Posterior cingulate gyrus (tissue), 11 donors: ENCODE measurements at regions not wholly inside any gene's neighbourhood (a gene's known extent, or its start where the extent isn't known, plus 50 kb on each side); places are given as distances from the start of the nearest gene placed in this dataset.

Experiments
- DNase-seq, 10 donors: peaks; one replicate each; pipeline versions ENCODE4 v3.0.0 to v3.0.0-alpha.2; 2020 to 2021; ENCODE audit warnings: mixed read lengths in 3 of 10
- intact Hi-C: fragments of 100-400 bp; cut with DNase I; formaldehyde crosslinking; loops from one replicate; pipeline ENCODE4 v1.15.1; 2023

- DNase-seq, result no peak
- intact Hi-C loops, result loop anchor here (10.0 kb wide), 1 partner anchor 1248 kb away; no protein-coding TSS in a partner anchor
Observed at GRCh38 chr10:36882781-36883180, 242.6 kb upstream of the ANKRD30A start.

DNA sequence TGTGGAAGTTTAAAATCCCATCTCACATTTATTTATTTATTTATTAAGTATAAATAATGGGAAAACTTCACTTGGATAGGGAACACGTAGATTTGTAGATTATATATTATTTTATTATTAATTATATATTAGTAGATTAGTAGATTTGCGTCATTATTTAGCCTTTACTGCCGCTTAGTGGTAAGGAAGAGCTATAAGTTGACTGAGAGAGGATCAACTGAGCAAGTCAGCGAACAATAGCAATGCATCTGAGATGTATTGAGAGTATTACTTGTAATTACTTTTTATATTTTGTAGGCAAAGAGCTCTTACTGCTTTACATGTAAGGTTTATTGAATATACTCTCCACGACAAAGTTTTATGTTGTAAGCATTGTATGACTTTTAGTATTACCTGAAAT lies 244.5 kb upstream of the ANKRD30A start:
- DNase-seq, result no peak

GRCh38 chr10:36872702-36873393 lies 252.6 kb upstream of the ANKRD30A start:
- DNase-seq, result no peak
- intact Hi-C loops, result no loop called here

More for the DNA sequence above, 244.5 kb upstream of the ANKRD30A start:
- intact Hi-C loops, result loop anchor here (10.0 kb wide), 1 partner anchor 1246 kb away; no protein-coding TSS in a partner anchor

GRCh38 chr10:36840788-36841187 lies 284.6 kb upstream of the ANKRD30A start:
- no peak for DNase-seq
- intact Hi-C loops, result no loop called here

GRCh38 chr10:36837416-36837815 lies 288.0 kb upstream of the ANKRD30A start:
- DNase-seq, result no peak
- intact Hi-C loops, result no loop called here

DNA sequence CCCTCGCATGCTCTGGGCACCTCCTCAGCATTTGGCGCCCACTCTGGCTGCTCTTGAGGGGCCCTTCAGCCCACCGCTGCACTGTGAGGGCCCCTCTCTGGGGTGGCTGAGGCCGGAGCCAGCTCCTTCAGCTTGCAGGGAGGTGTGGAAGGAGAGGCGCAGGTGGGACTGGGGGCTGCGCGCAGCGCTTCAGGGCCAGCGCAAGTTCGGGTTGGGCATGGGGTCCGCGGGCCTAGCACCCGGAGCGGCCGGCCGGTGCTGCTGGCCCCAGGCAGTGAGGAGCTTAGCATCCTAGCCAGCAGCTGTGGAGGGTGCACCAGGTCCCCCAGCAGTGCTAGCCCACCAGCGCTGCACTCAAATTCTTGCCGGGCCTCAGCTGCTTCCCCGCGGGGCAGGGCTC lies 305.6 kb upstream of the ANKRD30A start:
- intact Hi-C loops, result no loop called here
- no peak for DNase-seq

- DNase-seq, result no peak
- intact Hi-C loops, result no loop called here
Observed at GRCh38 chr10:36817898-36818297, 307.5 kb upstream of the ANKRD30A start.

- no peak for DNase-seq
- intact Hi-C loops, result no loop called here
Observed at GRCh38 chr10:36808625-36809362, 316.6 kb upstream of the ANKRD30A start.

GRCh38 chr10:36803229-36803628 lies 322.2 kb upstream of the ANKRD30A start:
- no peak for DNase-seq
- intact Hi-C loops, result no loop called here

DNA sequence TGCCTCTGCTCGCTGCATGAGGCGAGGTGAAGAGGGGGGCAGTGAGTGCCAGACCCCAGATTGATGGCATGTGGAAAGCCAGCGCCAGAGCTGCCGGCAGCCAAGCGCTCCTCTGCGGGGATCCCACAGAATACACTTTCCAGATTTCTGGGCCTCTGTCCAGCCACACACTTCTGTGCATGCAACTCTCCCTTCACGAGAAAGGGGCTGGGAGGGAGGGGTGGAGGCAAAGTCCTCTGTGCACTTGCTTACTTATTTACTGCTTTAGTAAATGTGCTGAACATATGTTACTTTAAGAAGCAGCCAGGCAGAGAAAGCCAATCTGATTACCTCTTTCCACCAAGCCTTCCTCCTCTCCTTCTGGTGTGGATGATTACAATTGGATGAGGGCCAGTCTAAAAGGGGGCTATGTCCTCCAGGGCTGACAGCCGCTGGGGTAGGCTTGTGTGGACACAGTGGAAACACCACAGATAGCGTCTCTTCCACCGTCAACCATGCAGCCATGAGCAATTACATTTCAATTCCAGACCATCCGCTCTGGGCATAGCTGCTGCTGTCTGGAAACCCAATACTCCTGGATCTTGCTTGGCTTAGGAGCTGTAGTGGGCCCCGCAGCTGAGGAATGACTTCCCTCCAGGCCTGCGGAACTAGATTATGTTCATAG lies 322.8 kb upstream of the ANKRD30A start:
- intact Hi-C loops, result no loop called here
- DNase-seq, result peak in 7 of 10 donors; percentile 18 to 50 (median 28)

GRCh38 chr10:36801660-36802059 lies 323.7 kb upstream of the ANKRD30A start:
- intact Hi-C loops, result no loop called here
- DNase-seq, result no peak

DNA sequence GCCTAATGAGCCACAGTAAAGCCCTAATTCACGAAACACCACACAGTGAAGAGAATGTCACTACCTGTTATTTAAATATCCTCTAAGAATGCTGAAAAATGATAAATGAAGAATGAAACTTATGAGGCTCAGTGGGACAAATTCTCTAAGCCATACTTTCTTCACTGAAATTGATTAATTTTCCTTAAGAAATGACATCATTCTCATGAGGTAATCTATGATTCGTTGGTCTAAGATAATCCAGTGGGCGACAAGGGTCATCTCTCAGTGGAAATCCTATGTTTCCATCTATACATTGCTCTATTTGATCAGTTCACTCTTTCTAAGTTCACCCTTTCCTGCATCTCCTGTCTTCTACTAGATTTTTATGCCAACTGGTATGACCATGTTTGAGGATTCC lies 330.4 kb upstream of the ANKRD30A start:
- intact Hi-C loops, result no loop called here
- no peak for DNase-seq

DNA sequence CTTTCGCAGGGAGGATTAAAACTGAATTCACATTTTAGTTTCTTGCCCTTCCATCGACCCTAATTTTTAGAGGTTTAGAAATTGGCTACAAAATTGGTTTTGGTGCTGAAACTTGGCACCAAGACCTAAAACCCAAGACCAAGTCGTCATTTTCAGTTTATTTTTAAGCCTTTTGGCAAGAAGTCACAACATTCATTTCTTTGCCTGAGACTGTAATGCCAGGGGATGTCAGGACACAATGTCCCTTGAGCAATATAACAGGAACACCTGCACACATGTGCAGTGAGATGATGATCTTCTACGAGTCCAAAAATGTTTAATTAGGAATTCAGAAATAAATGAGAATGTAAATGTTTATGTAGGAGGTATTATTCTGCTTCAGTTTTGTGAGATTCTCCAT lies 335.4 kb upstream of the ANKRD30A start:
- intact Hi-C loops, result no loop called here
- no peak for DNase-seq

DNA sequence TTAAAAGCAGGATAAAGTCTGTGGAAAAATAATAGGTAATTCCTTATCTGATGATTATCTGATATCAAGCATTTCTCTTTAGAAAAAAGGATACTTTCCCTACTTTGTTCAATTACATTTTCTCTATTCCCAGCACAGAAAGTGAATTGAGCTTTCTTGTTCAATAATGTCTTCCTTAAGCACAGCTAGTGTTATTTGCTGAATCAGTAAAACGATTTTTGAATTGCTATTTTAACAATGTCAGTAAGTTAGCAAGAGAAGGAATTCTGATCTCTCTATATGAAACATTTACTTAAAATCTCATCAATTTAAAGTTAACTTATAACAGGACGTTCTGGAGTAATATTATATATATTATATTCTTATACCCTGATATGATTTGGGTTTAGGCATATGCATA lies 337.2 kb upstream of the ANKRD30A start:
- DNase-seq, result no peak
- intact Hi-C loops, result no loop called here

DNA sequence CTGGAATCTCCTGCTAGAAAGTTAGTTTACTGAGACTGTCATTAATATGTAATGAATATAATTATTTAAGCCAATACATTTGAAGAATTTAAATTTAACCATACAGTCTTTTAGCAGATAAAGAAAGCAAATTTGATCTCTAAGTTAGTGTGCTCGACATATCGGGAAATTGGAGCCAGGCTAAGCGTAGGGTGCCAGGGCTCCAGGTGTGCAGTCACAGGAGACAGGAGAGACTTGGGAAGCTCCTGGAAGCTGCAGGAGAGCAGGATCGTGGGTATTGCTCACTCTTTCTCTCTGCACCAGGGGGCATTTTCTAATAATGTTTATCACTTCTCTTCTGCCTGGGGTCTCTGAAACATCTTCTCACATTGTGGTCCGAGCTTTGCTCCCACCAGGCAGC lies 342.0 kb upstream of the ANKRD30A start:
- no peak for DNase-seq
- intact Hi-C loops, result no loop called here

- intact Hi-C loops, result no loop called here
- DNase-seq, result no peak
Observed at GRCh38 chr10:36781570-36781969, 343.8 kb upstream of the ANKRD30A start.

GRCh38 chr10:36780158-36780557 lies 345.2 kb upstream of the ANKRD30A start:
- intact Hi-C loops, result no loop called here
- no peak for DNase-seq

- intact Hi-C loops, result loop anchor here (1.0 to 5.0 kb wide), 2 partner anchors 1144 to 1542 kb away; no protein-coding TSS in a partner anchor
Observed at GRCh38 chr10:36779238-36779846, 346.1 kb upstream of the ANKRD30A start.

GRCh38 chr10:36778651-36779050 lies 346.7 kb upstream of the ANKRD30A start:
- intact Hi-C loops, result loop anchor here (1.0 to 5.0 kb wide), 2 partner anchors 1143 to 1541 kb away; no protein-coding TSS in a partner anchor
- no peak for DNase-seq

More at GRCh38 chr10:36779238-36779846, 346.1 kb upstream of the ANKRD30A start:
- peak in 3 of 10 donors; percentile 26 to 35 (median 31) for DNase-seq

DNA sequence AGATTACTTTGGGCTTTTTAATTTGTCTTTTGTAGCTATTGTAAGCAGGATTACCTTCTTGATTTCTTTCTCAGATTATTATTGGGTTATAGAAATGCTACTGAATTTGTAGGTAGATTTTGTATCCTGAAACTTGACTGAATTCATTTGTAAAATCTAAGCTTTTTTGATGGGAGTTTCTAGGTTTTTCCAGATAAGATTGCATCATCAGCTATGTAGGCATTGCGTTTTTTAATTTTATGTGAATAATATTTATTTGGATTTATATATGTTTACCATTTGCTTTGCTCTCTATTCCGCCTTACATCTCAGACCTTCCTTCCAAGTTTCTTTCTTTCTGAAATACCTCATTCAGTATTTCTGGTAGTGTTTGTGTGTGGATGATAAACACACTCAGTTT lies 351.7 kb upstream of the ANKRD30A start:
- DNase-seq, result no peak
- intact Hi-C loops, result no loop called here

- intact Hi-C loops, result no loop called here
- no peak for DNase-seq
Observed at GRCh38 chr10:36771725-36772124, 353.7 kb upstream of the ANKRD30A start.
